SHP77 (cell line): ENCODE measurements at regions not wholly inside any gene's neighbourhood (a gene's known extent, or its start where the extent isn't known, plus 50 kb on each side); places are given as distances from the start of the nearest gene placed in this dataset.
"Not testable (repeated sequence)": the region's sequence is repeated elsewhere in the genome, so short reads cannot be mapped to it uniquely, and the experiment has no call there.

Source experiments
- DNase-seq, 2 experiments: peaks; one replicate each; lab custom pipeline; 2025; lab: John Stamatoyannopoulos, UW

DNA sequence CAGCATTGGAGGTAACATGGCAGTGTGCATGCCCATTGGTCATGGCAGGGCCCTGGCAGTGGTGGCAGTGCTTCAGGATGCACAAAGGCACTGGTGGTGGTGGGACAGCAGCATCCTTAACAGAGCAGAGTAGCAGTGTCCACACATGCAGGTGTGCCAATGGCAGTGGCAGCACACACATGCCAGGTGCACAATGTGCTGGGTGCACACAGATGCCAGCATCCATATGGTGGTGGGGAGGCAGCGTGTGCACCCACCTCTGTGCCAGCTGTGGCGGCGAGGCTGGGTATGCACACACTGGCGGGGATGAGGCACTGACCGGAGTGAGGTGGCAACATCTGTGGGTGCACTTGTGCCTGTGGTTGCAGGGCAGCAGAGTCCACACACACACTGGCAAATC lies 150.6 kb downstream of the SI start:
- DNase-seq, result no peak

- DNase-seq, result no peak
Observed at GRCh38 chr3:164918905-164919304, 159.4 kb downstream of the SI start.

DNA sequence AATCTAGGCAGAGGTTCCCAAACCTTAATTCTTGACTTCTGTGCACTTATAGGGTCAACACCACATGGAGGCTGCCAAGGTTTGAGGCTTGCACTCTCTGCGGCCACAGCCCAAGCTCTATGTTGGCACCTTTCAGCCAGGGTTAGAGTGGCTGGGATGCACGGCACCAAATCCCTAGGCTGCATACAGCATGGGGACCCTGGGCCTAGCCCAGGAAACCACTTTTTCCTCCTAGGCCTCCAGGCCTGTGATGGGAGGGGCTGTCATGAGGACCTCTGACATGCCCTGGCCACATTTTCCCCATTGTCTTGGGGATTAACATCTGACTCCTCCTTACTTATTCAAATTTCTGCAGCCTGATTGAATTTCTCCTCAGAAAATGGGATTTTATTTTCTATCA lies 165.4 kb downstream of the SI start:
- DNase-seq, result no peak

- DNase-seq, result peak; percentile 37 to 55
Observed at GRCh38 chr3:164903820-164904451, 174.4 kb downstream of the SI start.

- DNase-seq, result no peak
Observed at GRCh38 chr3:164897342-164897741, 181.0 kb downstream of the SI start.

- DNase-seq, result no peak
Observed at GRCh38 chr3:164890061-164890460, 188.2 kb downstream of the SI start.

- DNase-seq, result no peak
Observed at GRCh38 chr3:164883171-164883570, 195.1 kb downstream of the SI start.

DNA sequence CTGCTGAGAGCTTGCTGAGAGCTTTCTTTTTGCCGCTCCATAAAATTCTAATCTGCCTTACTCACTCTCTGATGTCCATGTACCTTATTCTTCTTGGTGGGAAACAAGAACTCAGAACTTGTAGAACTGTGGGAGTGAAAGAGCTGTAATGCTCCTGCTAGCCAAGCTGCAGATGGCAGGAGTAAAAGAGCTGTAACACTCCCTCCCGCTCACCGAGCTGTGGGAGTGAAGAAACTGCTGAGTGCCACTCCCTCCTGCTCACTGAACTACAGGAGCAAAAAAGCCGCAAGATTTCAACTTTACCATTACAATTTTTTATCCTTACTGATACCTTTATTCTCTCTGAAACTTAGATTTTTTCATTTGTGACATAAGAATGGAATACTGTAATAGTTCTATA lies 199.1 kb downstream of the SI start:
- peak in 1 of 2 experiments; percentile 14 for DNase-seq

DNA sequence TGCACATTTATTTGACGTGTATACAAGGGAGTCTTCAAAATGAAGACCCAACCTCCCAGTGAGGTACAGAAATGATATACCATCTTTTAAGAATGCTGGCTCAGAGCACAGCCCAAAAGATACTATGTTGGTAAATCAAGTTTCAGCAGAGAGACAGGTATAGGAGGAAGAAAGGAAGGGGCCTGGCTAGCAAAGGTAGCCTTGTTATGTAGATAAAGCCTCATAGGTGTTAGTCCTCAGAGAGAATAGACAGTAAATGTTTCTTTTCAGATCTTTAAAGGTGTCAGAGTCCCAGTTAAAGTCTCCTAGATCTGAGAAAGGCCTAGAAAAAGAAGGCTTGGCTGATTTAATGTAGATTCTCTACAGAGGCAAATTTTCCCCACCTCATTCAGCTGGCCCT lies 213.8 kb downstream of the SI start:
- DNase-seq, result no peak

GRCh38 chr3:164852866-164853265 lies 225.4 kb downstream of the SI start:
- DNase-seq, result no peak

GRCh38 chr3:164851905-164852304 lies 226.4 kb downstream of the SI start:
- DNase-seq, result no peak

- DNase-seq, result no peak
Observed at GRCh38 chr3:164851204-164851603, 227.1 kb downstream of the SI start.

- no peak for DNase-seq
Observed at GRCh38 chr3:164848923-164849322, 229.4 kb downstream of the SI start.

- no peak for DNase-seq
Observed at GRCh38 chr3:164845739-164846138, 232.6 kb downstream of the SI start.

DNA sequence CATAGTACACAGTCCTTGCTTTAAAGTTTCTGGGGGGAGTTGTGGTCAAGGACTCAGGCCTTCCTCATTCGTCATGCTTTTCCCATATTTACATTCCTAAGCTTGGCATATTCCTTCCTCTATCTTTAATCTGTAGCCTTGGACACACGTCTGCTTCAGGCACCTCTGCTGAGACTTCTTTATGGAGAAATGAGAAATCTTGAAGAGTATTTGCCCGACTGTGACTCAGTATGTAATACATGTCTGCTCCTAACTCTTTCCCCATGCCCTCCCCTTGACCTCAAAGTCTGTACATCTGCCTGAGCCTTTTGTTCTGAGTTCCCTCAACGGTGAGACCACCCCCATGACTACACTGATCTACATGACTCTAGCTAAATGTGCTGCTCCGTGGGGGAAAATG lies 246.1 kb downstream of the SI start:
- DNase-seq, result no peak

DNA sequence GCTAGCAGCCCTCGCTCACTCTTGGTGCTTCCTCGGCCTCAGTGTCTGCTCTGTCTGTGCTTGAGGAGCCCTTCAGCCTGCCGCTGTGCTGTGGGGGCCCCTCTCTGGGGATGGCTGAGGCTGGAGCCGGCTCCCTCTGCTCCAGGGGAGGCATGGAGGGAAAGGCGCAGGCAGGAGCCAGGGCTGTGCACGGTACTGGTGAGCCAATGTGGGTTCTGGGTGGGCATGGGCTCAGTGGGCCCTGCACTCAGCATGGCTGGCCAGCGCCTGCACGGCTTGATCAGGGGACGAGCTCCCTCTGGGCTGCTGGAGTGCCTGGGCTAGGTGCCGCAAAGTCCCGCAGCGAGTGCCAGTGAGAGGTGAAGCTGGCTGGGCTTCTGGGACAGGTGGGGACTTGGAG lies 260.0 kb downstream of the SI start:
- DNase-seq, result no peak

- no peak for DNase-seq
Observed at GRCh38 chr3:164814106-164814505, 264.2 kb downstream of the SI start.

DNA sequence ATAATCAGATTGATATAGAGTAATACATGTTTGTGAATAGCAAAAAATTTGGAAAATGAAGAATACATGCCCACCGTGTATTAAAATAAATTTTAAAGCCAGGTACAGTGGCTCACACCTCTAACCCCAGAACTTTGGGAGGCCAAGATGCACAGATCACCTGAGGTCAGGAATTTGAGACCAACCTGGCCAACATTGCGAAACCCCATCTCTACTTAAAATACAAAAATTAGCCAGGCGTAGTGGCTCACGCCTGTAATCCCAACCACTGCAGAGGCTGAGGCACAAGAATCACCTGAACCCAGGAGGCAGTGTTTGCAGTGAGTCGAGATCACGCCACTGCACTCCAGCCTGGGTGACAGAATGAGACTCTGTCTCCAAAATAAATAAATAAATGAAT lies 266.3 kb downstream of the SI start:
- no peak for DNase-seq

- no peak for DNase-seq
Observed at GRCh38 chr3:164806188-164806587, 272.1 kb downstream of the SI start.

- DNase-seq, result no peak
Observed at GRCh38 chr3:164794099-164794498, 284.2 kb downstream of the SI start.

DNA sequence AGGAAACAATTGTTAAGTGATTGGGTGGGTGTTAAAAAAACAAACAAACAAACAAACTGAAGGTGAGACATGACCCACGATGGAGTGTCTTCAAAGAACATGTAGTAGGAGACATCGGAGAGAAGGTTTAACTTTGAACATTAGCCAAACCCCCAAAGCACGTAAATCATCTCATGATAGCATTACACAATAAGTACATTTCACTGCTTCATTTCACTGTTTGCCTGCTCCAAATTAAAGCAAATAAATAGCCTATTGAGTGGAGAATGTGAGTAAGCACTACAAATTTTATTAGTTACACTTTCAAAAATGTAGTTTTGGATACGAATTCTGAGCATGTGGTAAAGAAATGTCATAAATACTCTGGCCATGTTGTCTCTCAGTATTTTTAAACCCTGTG lies 287.0 kb downstream of the SI start:
- no peak for DNase-seq

DNA sequence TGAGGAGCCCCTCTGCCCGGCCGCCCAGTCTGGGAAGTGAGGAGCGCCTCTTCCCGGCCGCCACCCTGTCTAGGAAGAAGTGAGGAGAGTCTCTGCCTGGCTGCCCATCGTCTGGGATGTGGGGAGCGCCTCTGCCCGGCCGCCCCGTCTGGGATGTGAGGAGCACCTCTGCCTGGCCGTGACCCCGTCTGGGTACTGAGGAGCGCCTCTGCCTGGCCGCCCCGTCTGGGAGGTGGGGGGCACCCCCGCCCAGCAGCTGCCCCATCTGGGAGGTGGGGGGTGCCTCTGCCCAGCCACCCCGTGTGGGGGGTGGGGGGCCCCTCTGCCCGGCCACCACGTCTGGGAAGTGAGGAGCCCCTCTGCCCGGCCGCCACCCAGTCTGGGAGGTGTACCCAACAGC lies 293.9 kb downstream of the SI start:
- not testable (repeated sequence) for DNase-seq

DNA sequence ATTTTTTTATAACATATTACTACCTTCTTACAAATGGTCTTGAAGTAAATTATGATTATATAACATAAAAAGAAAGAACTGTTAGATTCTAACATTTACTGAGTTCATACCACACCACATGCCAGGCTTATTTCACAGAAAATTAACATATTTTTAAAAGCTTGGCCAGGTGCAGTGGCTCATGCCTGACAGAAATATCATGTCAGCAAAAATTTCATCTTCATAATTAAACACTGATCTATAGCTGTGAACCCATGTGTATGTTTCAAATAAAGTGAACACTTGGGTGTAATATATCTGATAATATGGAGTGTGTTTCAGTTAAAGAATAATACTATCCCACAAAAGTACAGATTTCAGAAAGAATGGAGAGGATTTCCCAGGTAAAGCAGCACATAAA lies 296.5 kb downstream of the SI start:
- DNase-seq, result no peak

GRCh38 chr3:164779816-164780215 lies 298.5 kb downstream of the SI start:
- DNase-seq, result peak; percentile 66 to 80

DNA sequence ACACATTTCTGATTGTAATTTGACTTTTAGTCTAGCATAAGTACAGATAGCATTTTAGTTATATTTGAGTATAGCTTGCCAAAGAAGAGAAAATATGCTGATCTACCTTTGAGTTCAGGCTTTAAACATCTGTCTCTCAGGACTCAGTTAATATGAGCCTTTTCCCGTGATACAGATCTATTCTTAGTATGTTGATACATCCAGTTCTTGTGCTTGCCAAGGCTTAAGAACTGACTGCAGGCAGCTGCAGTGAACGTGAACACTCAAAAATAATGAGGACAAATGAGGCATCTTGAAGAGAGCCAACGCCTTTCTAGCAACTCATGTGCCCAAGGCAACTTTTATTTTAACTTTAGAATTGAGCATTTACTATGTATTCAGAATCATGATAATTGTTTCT lies 325.5 kb downstream of the SI start:
- DNase-seq, result peak; percentile 8 to 36
